HG02571 (cell line): ENCODE measurements at regions not wholly inside any gene's neighbourhood (a gene's known extent, or its start where the extent isn't known, plus 50 kb on each side); places are given as distances from the start of the nearest gene placed in this dataset.

Experiments
- ATAC-seq: cut with Tn5 transposase; IDR thresholded peaks from one replicate; pipeline ENCODE4 v1.9.1; 2021; ENCODE audit warnings: mild to moderate bottlenecking, moderate library complexity; ENCODE audit not compliant: unreplicated experiment

GRCh38 chr7:46652317-46652716 lies 731.2 kb upstream of the IGFBP3 start:
- no peak for ATAC-seq

GRCh38 chr7:46651561-46652088 lies 730.6 kb upstream of the IGFBP3 start:
- no peak for ATAC-seq

- no peak for ATAC-seq
These were observed 730.0 kb upstream of the IGFBP3 start for GRCh38 chr7:46651070-46651469.

- no peak for ATAC-seq
These were observed 728.8 kb upstream of the IGFBP3 start for GRCh38 chr7:46649876-46650275.

GRCh38 chr7:46637793-46638735 lies 717.0 kb upstream of the IGFBP3 start:
- ATAC-seq: no peak

- no peak for ATAC-seq
These were observed 715.0 kb upstream of the IGFBP3 start for GRCh38 chr7:46636022-46636421.

GRCh38 chr7:46633630-46634240 lies 712.7 kb upstream of the IGFBP3 start:
- ATAC-seq: no peak

- ATAC-seq: no peak
These were observed 712.1 kb upstream of the IGFBP3 start for GRCh38 chr7:46633200-46633599.

- no peak for ATAC-seq
These were observed 709.0 kb upstream of the IGFBP3 start for GRCh38 chr7:46630031-46630430.

GRCh38 chr7:46628389-46628788 lies 707.3 kb upstream of the IGFBP3 start:
- ATAC-seq: no peak

GRCh38 chr7:46626691-46627310 lies 705.7 kb upstream of the IGFBP3 start:
- ATAC-seq: no peak

GRCh38 chr7:46626261-46626660 lies 705.2 kb upstream of the IGFBP3 start:
- no peak for ATAC-seq

GRCh38 chr7:46625032-46625431 lies 704.0 kb upstream of the IGFBP3 start:
- no peak for ATAC-seq

- no peak for ATAC-seq
These were observed 701.2 kb upstream of the IGFBP3 start for GRCh38 chr7:46622251-46622650.

- ATAC-seq: no peak
These were observed 698.7 kb upstream of the IGFBP3 start for GRCh38 chr7:46619723-46620310.

- ATAC-seq: no peak
These were observed 695.6 kb upstream of the IGFBP3 start for GRCh38 chr7:46616636-46617035.

GRCh38 chr7:46613551-46613950 lies 692.5 kb upstream of the IGFBP3 start:
- ATAC-seq: no peak

- no peak for ATAC-seq
These were observed 692.0 kb upstream of the IGFBP3 start for GRCh38 chr7:46613116-46613515.

GRCh38 chr7:46611508-46611907 lies 690.4 kb upstream of the IGFBP3 start:
- ATAC-seq: no peak

- ATAC-seq: no peak
These were observed 689.7 kb upstream of the IGFBP3 start for GRCh38 chr7:46610746-46611145.

- no peak for ATAC-seq
These were observed 686.1 kb upstream of the IGFBP3 start for GRCh38 chr7:46607176-46607575.
